NCI-H2227 treated with DMSO at 0.1 percent for 48 hours (cell line): ENCODE measurements at regions not wholly inside any gene's neighbourhood (a gene's known extent, or its start where the extent isn't known, plus 50 kb on each side); places are given as distances from the start of the nearest gene placed in this dataset.
"Not testable (repeated sequence)": the region's sequence is repeated elsewhere in the genome, so short reads cannot be mapped to it uniquely, and the experiment has no call there.

Source experiments
- DNase-seq: peaks from one replicate; lab custom pipeline; 2025; lab: John Stamatoyannopoulos, UW

DNA sequence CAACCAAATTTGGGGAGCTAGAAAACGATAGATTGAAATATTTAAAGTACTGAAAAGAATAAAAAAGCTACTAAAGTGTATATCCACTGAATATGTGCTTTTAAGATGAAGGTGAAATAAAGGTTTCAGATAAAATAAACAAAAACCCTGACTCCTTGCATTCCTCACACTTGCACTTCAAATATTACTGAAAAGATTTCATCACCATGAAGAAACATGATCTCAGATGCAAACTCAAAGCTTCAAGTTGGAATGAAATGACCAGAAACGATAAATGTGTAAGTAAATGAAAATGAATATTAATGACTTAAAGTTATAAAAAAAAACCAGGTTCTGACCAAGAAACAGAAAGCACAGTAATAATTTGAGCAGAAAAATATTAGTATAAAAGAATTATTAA is 1246.0 kb upstream of the ACVR2A start:
- DNase-seq: no peak

DNA sequence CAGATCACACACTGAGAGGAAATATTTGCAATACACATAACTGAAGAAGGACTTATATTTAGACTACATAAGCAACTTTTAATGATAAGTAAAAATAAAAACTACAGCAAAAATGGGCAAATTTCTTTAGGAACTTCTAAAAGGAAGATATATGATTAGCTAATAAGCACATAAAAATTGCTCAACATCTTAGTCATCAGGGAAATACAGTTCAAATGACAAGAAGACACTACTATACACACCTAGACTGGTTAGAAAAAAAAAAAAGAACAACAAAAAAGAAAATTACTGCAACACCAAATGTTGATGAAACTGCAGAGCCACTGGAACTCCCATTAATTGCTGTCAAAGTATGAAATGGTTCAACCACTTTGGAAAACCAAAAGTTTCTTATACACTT is 1247.5 kb upstream of the ACVR2A start:
- no peak for DNase-seq

DNA sequence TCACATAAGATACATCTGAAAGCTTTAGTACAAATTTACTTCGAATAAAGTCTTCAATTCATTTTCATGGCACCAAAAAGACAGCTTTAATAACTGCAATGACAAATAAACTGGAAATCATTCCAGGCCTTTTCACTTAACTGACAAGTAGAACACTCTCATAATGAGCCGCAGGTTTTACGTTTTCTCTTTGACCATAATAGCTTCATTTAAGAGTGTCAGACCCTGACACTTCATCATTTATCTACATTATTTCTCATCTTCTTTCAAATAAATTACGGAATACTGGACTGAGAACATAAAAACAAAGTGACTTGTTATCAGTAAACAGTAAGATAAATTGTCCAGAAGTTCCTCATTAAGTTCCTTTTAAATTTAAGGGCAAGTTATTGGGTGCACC is 1252.9 kb upstream of the ACVR2A start:
- DNase-seq: no peak

DNA sequence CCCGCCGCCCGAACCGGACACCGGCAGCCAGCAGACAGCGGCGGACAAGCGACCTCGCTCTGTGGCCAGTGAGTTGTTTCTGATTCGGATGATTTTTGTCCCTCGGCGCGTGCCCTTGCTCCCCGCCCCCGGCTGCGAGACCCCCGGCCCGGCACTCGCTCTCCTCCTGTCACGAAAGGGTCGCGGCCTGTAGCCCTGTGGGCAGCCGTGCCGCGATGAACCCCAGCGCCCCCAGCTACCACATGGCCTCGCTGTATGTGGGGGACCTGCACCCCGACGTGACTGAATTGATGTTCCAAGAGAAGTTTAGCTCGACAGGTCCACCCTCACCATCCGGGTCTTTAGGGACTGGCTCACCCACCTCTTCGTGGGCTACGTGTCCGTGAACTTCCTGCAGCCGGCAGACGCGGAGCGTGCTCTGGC is 1257.5 kb upstream of the ACVR2A start:
- no peak for DNase-seq

DNA sequence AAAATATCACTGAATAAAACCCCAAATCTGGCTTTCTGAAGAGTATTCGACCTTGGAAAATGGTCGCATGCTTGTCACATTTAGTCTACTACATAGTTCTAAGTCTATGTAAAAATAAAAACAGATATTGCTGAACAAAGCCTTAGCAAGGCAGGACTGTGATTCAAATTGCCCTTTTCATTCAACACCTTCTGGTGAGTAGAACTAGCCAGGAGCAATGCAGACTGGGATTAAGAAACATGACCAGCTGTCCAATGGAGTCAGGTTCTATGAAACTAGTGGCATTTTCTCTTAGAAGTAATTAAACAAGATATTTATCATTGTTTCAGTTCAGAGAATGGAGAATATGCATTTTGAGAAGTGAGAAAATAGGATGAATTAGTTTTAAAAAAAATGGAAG is 1260.5 kb upstream of the ACVR2A start:
- no peak for DNase-seq

DNA sequence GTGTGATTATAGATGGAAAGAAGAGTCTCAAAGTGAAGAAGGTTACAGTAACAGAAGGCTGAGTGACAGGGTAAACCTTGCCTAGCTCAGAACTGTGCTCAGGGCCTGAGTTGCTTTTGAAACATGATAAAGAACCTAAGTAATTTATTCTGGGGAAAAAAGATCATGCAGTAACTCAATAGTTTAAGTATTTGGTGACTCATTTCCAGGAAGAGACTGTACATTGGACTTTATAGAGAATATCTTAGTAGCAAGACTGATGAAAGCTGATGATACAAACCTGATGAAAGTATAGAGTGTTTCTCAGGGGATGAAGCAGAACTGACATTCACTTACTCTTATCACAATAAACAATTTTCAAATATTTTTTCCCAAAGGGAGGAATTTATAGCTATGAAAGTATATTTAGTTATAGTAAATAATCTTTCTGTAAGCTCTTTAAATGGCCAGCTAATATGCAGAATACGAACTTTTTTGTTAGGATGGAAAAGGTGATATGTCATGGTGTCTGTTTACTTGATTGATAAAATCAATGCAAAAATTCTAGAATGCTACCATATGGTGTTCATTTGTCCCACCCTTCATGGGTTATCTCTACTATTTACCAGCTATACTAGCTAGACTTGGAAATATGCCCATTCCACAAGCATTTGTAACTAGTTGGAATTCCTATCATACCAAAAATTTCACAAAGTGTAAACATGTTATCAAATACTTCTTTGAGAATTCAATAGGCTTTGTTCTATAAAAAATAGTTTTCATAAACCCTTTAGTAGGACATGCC is 1265.5 kb upstream of the ACVR2A start:
- DNase-seq: no peak

DNA sequence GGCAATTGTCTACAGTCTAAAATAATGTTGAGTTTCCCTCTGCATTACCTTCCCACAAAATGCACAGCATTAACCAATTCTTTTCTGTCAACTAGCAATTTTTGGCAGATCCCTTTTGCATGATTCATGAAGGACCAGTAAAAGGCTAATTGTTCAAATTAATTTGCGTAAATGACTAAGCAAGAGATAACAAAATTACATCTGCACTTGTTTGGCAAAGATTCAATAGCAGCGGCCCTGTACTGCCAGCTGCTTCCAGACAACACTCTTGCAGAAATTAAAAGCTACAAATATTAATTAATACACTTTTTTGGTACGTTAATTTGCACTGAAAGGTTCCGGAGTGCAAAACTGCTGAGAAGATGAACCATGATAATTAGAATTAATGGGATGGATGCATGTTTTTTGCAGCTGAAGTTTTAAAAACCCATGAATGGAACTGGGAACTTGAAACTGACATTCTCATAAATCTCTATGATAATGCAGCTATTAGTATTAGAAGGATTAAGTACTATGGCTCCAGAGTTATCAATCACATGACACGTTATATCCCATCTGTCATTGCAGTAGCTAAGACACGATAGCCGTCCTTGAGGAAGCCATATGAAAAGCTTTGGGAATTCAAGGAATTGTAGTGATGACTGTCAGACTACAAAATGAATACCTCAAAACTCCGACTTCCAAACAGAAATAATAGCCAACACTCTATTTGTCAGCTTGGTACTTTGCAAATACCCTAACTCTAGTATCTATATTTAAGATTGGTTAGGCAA is 1268.3 kb upstream of the ACVR2A start:
- no peak for DNase-seq

DNA sequence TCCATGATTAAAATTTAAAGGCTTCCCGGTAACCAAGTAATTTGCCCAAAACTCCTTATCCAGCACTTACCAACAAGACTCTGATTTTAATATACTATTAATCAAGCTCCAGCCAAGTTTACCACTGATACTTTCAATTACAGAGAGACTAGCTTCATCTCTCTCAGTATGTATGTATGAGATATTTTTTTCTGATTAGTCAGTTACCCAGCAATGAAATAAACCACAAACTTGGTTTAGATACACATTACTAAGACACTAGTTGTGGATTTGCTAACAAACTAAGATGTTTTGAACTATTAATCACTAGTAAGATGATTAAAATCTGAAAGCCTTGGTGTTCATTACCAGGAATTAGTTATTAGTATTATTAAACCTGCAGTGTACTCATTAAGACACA is 1272.2 kb upstream of the ACVR2A start:
- no peak for DNase-seq

DNA sequence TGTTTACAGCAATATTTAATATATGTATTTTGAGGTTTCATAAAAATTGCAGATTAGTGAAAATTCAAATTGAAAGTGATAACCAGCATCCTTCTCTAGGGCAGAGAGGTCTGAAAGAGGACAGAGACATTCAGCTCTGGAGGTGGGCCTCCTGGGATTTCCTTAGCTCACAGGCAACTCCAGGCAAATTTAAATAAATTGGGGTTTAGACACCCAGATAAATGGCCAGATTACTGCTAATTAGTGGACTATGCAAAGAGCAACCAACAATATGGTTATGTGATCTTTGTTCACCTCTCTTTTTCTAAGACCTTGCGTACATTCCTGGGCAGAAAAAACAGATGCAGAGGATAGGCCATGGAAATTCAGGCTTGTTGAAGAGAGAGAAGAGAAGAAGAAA is 1282.8 kb upstream of the ACVR2A start:
- no peak for DNase-seq

DNA sequence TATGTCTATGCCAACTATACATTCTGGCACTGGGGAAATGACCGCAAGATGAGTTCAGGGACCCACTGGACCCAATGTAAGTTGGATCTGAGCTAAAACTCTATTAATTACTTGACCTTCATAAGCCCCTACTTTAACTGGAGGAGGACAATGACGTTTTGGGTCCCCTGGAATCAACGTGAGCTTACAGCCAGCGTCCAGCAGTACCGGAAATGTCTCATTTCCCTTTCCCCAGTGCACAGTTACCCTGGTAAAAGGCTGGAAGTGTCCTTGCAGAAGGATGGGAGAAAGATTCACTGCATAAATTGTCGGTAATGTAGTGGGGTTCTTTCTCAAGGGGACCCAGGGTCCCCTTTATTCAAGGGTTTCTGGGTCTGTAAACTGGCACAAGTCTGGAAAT is 1297.6 kb upstream of the ACVR2A start:
- DNase-seq: no peak

DNA sequence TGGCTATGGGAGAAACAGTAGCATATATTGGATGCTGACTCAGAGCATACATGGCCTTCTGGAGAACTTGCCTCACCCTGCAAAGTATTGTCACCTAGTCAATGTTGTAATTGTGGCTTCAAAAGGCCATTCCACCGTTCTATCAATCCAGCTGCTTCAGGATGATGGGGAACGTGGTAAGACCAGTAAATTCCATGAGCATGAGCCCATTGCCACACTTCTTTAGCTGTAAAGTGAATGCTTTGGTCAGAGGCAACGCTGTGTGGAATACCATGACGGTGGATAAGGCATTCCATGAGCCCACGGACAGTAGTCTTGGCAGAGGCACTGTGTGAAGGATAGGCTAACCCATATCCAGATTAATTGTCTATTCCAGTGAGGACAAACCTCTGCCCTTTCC is 1300.1 kb upstream of the ACVR2A start:
- DNase-seq: no peak

DNA sequence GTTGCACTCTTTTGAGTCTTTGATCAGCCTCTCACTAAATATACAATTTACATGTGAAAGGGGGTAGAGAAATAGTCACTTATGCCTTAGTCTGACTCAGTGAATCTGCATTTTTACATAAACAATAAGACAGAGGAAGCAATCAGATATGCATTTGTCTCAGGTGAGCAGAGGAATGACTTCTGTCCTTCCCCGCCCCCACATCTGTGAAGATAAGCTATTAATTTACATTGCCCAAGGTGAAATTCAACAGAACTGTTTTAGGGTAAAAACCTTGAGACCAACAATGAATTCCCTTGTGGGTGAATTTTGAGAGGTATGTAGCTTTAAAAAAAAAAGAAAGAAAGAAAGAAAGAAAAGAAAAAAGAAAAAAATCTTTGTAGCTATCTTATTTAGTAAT is 1302.9 kb upstream of the ACVR2A start:
- no peak for DNase-seq

DNA sequence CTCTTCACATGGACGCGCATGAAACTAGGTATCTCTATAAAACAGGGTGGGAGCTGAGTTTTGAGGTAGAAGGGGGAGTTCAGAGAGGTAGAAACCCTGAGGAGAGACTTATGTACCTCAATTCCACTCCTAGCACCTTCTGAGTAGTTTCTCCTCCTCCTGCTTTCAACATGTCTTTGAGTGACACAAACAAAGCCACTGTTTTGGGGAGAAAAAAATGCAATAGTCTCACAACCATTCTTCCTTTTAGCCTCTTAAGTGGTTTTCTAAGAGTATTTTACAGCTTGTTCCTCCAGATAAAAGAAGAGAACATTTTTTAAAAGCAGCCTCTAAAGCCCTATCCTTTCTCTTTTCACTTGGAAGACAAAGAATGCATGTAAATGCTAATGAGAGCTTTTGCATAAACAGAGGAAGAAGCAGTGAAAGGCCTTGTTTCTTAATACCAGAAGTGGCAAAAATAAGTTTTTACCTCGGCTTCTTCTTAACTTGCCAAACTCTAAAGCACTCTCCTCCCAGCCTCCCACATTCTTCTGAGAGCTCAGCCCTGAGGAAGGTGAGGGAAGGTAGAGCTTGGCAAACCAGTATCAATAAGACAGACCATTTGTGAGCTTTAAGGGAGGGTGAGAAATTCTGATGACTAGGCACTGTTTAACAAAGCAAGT is 1304.4 kb upstream of the ACVR2A start:
- no peak for DNase-seq

DNA sequence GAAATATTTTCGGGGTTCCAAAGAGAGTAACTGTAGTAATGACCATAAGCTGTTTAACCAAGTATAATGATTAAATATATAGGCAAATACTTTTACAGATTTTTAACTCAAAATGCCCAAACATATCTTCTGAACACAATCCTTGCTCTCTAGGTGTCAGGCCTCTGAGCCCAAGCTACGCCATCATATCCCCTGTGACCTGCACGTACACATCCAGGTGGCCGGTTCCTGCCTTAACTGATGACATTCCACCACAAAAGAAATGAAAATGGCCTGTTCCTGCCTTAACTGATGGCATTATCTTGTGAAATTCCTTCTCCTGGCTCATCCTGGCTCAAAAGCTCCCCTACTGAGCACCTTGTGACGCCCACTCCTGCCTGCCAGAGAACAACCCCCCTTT is 1305.1 kb upstream of the ACVR2A start:
- not testable (repeated sequence) for DNase-seq

DNA sequence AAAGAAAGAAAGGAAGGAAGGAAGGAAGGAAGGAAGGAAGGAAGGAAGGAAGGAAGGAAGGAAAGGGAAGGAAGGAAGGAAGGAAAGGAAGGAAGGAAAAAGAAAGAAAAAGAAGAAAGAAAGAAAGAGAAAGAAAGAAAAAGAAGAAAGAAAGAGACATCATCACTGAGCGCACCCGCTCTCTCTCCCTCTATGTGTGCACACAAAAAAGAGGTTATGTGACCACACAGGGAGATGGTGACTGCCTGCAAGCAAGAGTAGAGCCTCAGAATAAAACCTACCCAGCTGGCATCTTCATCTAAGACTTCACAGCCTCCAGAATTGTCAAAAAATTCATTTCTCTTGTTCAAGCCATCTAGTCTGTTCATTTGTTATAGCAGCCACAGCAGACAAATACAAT is 1307.4 kb upstream of the ACVR2A start:
- DNase-seq: no peak

DNA sequence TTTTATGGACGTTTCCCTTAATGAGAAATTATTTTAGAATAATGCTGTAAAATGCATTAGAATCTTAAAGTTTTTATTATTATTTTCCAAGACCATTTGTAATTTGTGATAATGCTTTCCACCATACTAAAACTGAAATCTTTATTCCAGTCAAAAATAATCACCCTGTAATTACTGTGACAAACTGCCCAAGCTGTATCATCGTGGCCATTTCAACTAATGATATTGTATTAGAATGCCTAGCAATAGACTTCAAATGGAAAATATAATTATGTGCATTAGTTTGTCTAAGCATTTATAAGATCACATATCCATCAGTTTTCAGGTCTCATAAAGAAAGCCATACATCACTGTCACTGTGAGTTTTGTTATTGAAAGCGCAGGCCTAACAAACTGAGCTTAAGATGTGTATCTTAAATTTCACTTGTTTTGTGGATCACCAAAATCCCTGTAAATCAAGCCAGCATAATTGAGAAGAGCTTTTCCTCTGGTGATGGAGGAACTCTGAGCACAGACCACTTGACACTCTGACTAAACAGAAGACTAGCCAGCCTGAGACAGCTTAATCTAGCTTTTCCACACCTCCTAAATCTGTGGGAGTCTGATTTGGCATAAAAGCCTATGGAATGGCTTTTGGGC is 1312.2 kb upstream of the ACVR2A start:
- DNase-seq: no peak

DNA sequence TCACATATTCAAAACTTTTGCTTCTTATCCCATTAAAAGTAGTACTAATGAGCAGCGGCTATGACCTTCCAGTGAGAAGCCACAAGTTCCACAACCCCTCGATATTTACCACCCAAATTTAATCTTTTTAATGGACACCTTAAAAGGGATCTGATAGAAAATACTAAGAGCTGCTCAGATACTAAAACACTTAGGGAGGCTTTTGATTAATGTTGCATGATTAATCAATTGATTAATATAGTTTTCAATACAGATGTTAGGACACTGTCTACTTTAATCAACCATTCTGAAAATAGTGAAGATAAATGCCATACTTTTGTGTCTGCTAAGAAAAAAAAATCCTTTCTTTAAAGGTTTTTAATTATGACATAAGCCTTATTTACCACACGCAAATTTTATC is 1312.8 kb upstream of the ACVR2A start:
- DNase-seq: no peak

DNA sequence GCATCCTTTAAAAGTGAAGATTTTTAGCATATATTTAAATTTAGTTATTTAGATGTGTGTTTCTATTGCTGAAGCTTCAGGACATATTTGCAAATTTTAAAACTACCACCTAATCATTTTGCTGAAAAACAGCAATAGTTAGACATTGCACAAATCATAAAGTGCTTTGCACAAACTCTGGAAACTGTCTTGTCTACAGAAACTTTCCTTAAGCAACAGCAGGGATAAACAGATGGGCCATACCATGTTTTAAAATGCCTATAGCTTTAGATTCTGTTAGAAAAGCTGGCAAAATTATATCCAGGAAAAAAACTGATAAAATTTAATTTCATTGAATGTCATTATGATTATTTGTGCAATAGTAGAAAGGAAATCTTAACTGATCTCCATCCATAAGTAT is 1313.9 kb upstream of the ACVR2A start:
- no peak for DNase-seq

DNA sequence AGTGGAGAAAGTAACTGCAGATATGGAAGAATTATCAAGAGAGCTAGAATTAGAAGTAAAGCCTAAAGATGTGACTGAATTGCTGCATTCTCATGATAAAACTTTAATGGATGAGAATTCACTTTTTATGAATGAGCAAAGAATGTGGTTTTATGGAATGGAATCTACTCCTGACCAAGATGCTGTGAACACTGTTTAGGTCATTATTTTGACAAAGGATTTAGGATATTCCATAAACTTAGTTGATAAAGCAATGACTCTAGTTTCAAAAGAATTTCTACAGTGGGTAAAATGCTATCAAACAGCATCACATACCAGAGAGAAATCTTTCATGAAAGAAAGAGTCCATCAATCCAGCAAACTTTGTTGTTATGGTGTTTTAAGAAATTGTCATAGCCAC is 1317.7 kb upstream of the ACVR2A start:
- DNase-seq: no peak

DNA sequence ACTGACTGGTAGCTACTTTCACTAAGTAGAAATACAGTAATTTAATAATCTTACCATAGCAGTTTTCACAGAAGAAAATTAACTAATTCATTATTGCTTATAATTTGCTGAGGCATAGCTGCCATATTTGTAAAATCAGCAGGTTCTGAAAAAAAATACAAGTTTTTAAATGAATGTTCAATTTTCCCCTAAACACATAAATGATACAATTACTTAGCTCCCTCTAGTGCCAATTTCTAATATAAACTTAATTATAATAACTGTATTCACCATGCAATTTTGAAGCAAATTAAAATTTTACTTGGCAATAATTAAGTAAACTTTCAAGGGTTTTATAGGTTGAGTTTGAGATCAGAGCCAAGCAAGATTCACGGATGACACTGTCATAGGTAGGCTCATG is 1321.6 kb upstream of the ACVR2A start:
- DNase-seq: no peak

DNA sequence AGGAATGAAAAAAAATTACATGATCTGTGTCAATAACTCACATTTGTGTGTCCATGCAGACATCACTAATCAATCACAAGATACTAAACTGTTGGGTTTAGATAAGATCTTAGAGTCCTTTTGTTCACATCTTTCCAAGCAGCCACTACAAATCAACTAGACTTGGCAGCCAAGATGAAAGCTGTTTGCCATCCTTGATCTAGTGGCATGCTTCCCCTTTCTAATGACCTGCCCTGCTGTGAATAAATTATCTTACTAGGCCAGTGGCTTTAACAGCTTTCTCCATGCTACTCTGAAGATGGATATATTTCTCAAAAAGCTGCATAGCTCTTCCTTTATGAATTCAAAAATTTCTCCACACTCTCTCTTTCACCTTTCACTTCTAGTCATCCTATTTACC is 1338.0 kb upstream of the ACVR2A start:
- no peak for DNase-seq

DNA sequence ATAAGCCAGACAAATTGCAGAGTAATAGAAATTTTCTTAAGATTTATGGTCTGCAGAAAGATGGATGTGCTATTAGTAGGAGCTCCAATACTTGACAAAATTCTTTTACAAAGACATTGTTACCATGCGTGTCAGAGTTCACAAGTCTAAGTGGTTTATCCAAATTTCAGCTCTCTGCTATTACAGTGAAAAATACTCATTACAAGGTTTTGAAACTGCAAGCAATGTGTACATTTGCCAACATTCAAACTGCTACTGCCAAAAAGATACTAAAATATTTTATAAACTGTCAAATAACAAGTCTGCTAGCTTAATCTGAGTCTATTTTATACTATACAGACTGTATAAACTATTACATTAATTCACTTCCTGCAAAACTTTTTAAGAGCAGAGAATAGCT is 1341.5 kb upstream of the ACVR2A start:
- no peak for DNase-seq

DNA sequence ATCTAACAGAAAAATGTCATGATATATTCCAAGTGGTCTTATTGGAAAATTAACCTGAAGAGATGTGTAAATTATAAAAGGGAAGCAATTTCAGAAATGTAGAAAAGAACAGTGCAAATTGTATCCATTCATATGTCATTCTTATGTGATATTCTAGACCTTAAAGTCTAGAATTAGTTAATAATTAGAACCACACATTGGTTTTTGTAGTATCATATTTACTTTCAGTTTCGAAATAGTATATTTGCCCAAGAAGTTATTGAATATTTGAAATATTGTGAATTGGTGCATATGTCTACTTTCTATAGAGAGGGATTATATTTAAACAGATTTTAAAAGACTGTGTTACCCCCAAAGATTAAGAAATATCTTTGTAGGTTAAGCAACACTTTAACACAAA is 1348.6 kb upstream of the ACVR2A start:
- DNase-seq: no peak
